DOHH2 (cell line): ENCODE measurements at regions not wholly inside any gene's neighbourhood (a gene's known extent, or its start where the extent isn't known, plus 50 kb on each side); places are given as distances from the start of the nearest gene placed in this dataset.

ENCODE experiments used
- EZH2phosphoT487 ChIP-seq: fragments of 200-600 bp; sonication (generic); IDR thresholded peaks from 2 replicates; pipeline ENCODE4 v1.6.1; 2017; ENCODE audit warnings: borderline replicate concordance, mild to moderate bottlenecking, antibody characterized with exemption, low read length, moderate library complexity, mixed read lengths
- TF ChIP-seq, protein P1 (sequence below): fragments of 200-600 bp; sonication (generic); IDR thresholded peaks from one replicate; pipeline ENCODE4 v1.5.1; 2014; ENCODE audit warnings: antibody characterized with exemption, mild to moderate bottlenecking, low read depth, low read length; ENCODE audit not compliant: poor library complexity, severe bottlenecking

GRCh38 chr11:92869716-92870115 is 99.7 kb upstream of the MTNR1B start:
- TF ChIP-seq, protein P1, sequence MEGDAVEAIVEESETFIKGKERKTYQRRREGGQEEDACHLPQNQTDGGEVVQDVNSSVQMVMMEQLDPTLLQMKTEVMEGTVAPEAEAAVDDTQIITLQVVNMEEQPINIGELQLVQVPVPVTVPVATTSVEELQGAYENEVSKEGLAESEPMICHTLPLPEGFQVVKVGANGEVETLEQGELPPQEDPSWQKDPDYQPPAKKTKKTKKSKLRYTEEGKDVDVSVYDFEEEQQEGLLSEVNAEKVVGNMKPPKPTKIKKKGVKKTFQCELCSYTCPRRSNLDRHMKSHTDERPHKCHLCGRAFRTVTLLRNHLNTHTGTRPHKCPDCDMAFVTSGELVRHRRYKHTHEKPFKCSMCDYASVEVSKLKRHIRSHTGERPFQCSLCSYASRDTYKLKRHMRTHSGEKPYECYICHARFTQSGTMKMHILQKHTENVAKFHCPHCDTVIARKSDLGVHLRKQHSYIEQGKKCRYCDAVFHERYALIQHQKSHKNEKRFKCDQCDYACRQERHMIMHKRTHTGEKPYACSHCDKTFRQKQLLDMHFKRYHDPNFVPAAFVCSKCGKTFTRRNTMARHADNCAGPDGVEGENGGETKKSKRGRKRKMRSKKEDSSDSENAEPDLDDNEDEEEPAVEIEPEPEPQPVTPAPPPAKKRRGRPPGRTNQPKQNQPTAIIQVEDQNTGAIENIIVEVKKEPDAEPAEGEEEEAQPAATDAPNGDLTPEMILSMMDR, result no peak
- no peak for TF ChIP-seq EZH2phosphoT487
